B cell (primary cell): ENCODE measurements at regions not wholly inside any gene's neighbourhood (a gene's known extent, or its start where the extent isn't known, plus 50 kb on each side); places are given as distances from the start of the nearest gene placed in this dataset.

Experiments
- ATAC-seq: fragments of 200-7000 bp; cut with Tn5 transposase; one replicate; pipeline ENCODE4 v1.10.0; 2021; ENCODE audit warnings: low read depth, mild to moderate bottlenecking, moderate number of reproducible peaks, moderate library complexity
- CTCF ChIA-PET: fragments of 350-600 bp; sonication (Branson Sonifier 250); formaldehyde crosslinking; loops from one replicate; lab custom pipeline; 2021; ENCODE audit warnings: antibody characterized with exemption, inconsistent platforms; lab: Charles Lee
- POLR2A ChIA-PET: fragments of 350-600 bp; sonication (Branson Sonifier 250); formaldehyde crosslinking; loops from one replicate; lab custom pipeline; 2021; ENCODE audit warnings: antibody characterized with exemption; lab: Charles Lee
- DNase-seq: peaks from one replicate; pipeline ENCODE4 v3.0.0; 2013
- H2AFZ ChIP-seq: 2 replicates; pipeline ENCODE4 v1.6.1; 2012; ENCODE audit warnings: mild to moderate bottlenecking, low read depth, low read length; ENCODE audit not compliant: insufficient read depth, poor library complexity, severe bottlenecking
- H3K27ac ChIP-seq, 2 donors: 1 replicate in 1 of 2; 2 replicates in 1 of 2; pipeline ENCODE4 v1.5.1; 2012 to 2013; ENCODE audit warnings: low read length in 2 of 2, mild to moderate bottlenecking in 2 of 2, moderate library complexity in 1 of 2
- H3K27me3 ChIP-seq, 4 experiments: fragments of 200-600 bp in 1 of 4; sonication (generic) in 1 of 4; replicated peaks in 1 of 4; 1 replicate in 2 of 4; 2 replicates in 2 of 4; pipeline versions ENCODE4 v1.6.1 to v1.7.0; 2013 to 2016; ENCODE audit warnings: low read length in 3 of 4, mild to moderate bottlenecking in 2 of 4, mixed read lengths in 1 of 4, moderate library complexity in 1 of 4; ENCODE audit not compliant: insufficient read depth in 4 of 4, control insufficient read depth in 3 of 4; ENCODE audit errors: control extremely low read depth in 1 of 4
- H3K36me3 ChIP-seq, 2 experiments: replicated peaks in 1 of 2; 1 replicate in 1 of 2; 2 replicates in 1 of 2; pipeline versions ENCODE4 v1.6.1 to v1.7.1; 2013; ENCODE audit warnings: low read length in 1 of 2; ENCODE audit not compliant: insufficient read depth in 2 of 2, control insufficient read depth in 1 of 2; ENCODE audit errors: control extremely low read depth in 1 of 2, extremely low read depth in 1 of 2
- H3K4me1 ChIP-seq, 2 donors: fragments of 200-600 bp in 1 of 2; sonication (generic) in 1 of 2; 1 replicate in 1 of 2; 2 replicates in 1 of 2; pipeline versions ENCODE4 v1.5.1 to v1.6.1; 2013 to 2017; ENCODE audit warnings: low read length in 2 of 2; ENCODE audit not compliant: control insufficient read depth in 2 of 2, insufficient read depth in 2 of 2
- H3K4me2 ChIP-seq: replicated peaks from 2 replicates; pipeline ENCODE3; 2012; ENCODE audit warnings: mild to moderate bottlenecking, low read depth, low read length; ENCODE audit not compliant: poor library complexity, severe bottlenecking
- H3K4me3 ChIP-seq, 5 experiments: fragments of 200-600 bp in 1 of 5; sonication (generic) in 1 of 5; 1 replicate in 3 of 5; 2 replicates in 2 of 5; pipeline versions ENCODE4 v1.5.1 to v1.7.0; 2011 to 2016; ENCODE audit warnings: low read length in 4 of 5, mild to moderate bottlenecking in 4 of 5, low read depth in 2 of 5, control low read depth in 1 of 5, moderate library complexity in 1 of 5; ENCODE audit not compliant: insufficient read depth in 1 of 5; ENCODE audit errors: control extremely low read depth in 1 of 5, extremely low read depth in 1 of 5
- H3K79me2 ChIP-seq: fragments of 200-600 bp; sonication (generic); one replicate; pipeline ENCODE4 v1.6.0; 2016; ENCODE audit warnings: low read length; ENCODE audit not compliant: control insufficient read depth, insufficient read depth
- H3K9ac ChIP-seq: fragments of 200-600 bp; sonication (generic); 2 replicates; pipeline ENCODE4 v1.6.1; 2017; ENCODE audit warnings: mild to moderate bottlenecking, low read length, moderate library complexity
- H3K9me3 ChIP-seq, 3 donors: one replicate each; pipeline versions ENCODE4 v1.6.1 to v1.7.1; 2013; ENCODE audit warnings: low read length in 2 of 3; ENCODE audit not compliant: control insufficient read depth in 2 of 3, insufficient read depth in 1 of 3; ENCODE audit errors: control extremely low read depth in 1 of 3
- H4K20me1 ChIP-seq: 2 replicates; pipeline ENCODE4 v1.6.0; 2012; ENCODE audit warnings: mild to moderate bottlenecking, low read length; ENCODE audit not compliant: insufficient read depth, control insufficient read depth, poor library complexity, severe bottlenecking
- H3K27ac Mint-ChIP-seq: one replicate; pipeline ENCODE4 v1.8.0; 2021; ENCODE audit warnings: mixed read lengths
- H3K27me3 Mint-ChIP-seq: one replicate; pipeline ENCODE4 v1.8.0; 2021; ENCODE audit warnings: mixed read lengths
- H3K4me1 Mint-ChIP-seq: one replicate; pipeline ENCODE4 v1.8.0; 2021; ENCODE audit warnings: mixed read lengths
- H3K4me3 Mint-ChIP-seq: one replicate; pipeline ENCODE4 v1.8.0; 2021; ENCODE audit warnings: mixed read lengths
- H3K9me3 Mint-ChIP-seq: one replicate; pipeline ENCODE4 v1.8.0; 2022; ENCODE audit warnings: mixed read lengths; ENCODE audit not compliant: insufficient read depth
- EZH2 ChIP-seq: IDR thresholded peaks from 2 replicates; pipeline ENCODE4 v1.6.1; 2012; ENCODE audit warnings: borderline replicate concordance, low read depth, mild to moderate bottlenecking, moderate library complexity, low read length; ENCODE audit not compliant: insufficient read depth, poor library complexity, severe bottlenecking
- WGBS: methylation state at CpG from one replicate; pipeline ENCODE4 v1.1.5; 2013; ENCODE audit warnings: missing lambda C conversion rate; ENCODE audit not compliant: insufficient coverage; 5-methylcytosine and 5-hydroxymethylcytosine counted together
- intact Hi-C: fragments of 100-400 bp; cut with micrococcal nuclease; formaldehyde crosslinking; loops from one replicate; pipeline ENCODE4 v1.10.0; 2022
- TF ChIP-seq, protein P1 (sequence below): fragments of 200-600 bp; IDR thresholded peaks from one replicate; pipeline ENCODE4 v1.8.0; 2022; ENCODE audit warnings: antibody characterized with exemption, mild to moderate bottlenecking

DNA sequence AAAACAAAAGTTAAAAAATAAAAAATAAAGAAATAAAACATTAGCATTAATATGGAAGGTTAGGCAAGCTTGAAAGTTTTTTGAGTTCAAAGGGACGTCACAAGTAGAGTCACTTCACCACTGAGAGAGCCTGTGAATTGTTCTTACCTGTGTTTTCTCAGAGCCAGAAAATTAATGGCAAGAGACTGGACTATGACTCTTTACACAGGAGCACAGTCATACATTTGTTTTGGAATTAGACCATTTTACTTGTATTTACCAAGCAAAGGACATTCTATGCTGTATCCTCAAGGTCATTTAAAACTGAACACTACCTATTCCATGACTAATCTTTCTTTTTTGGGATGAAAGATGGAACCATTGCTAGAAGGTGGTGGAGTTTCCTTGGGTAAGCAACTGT, 346.1 kb downstream of the FAM47B start:
- no peak overlapping the region for H3K4me2 ChIP-seq
- ChIA-PET CTCF (no interaction called here), POLR2A (no interaction called here)
- ATAC-seq (no peak), DNase-seq (no peak)
- no peaks in the 10 kb centered on the region for H3K27me3 ChIP-seq
- no peaks in the 10 kb centered on the region for H3K9me3 Mint-ChIP-seq
- H3K27ac Mint-ChIP-seq = no peak overlapping the region
- no peak overlapping the region for H3K27ac ChIP-seq
- no peak overlapping the region for H3K4me3 Mint-ChIP-seq
- H2AFZ ChIP-seq = no peak overlapping the region
- no peaks in the 10 kb centered on the region for H3K9me3 ChIP-seq
- H3K4me1 ChIP-seq = no peaks in the 10 kb centered on the region
- H3K79me2 ChIP-seq = no peaks in the 10 kb centered on the region
- no CpG with 5 or more reads among the region's 1 CpG for whole genome bisulfite sequencing
- no peak overlapping the region for H3K9ac ChIP-seq
- no peaks in the 10 kb centered on the region for H3K36me3 ChIP-seq
- intact Hi-C loops = no loop called here
- H3K4me3 ChIP-seq = no peak overlapping the region
- TF ChIP-seq, protein P1, sequence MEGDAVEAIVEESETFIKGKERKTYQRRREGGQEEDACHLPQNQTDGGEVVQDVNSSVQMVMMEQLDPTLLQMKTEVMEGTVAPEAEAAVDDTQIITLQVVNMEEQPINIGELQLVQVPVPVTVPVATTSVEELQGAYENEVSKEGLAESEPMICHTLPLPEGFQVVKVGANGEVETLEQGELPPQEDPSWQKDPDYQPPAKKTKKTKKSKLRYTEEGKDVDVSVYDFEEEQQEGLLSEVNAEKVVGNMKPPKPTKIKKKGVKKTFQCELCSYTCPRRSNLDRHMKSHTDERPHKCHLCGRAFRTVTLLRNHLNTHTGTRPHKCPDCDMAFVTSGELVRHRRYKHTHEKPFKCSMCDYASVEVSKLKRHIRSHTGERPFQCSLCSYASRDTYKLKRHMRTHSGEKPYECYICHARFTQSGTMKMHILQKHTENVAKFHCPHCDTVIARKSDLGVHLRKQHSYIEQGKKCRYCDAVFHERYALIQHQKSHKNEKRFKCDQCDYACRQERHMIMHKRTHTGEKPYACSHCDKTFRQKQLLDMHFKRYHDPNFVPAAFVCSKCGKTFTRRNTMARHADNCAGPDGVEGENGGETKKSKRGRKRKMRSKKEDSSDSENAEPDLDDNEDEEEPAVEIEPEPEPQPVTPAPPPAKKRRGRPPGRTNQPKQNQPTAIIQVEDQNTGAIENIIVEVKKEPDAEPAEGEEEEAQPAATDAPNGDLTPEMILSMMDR = no peak
- TF ChIP-seq EZH2 = no peak
- no peaks in the 10 kb centered on the region for H3K4me1 Mint-ChIP-seq
- no peaks in the 10 kb centered on the region for H4K20me1 ChIP-seq
- H3K27me3 Mint-ChIP-seq = no peaks in the 10 kb centered on the region

GRCh38 chrX:35289952-35290351, 347.4 kb downstream of the FAM47B start:
- CTCF ChIA-PET = no interaction called here
- WGBS = no CpG with 5 or more reads among the region's 2 CpGs

More at GRCh38 chrX:35289952-35290351, 347.4 kb downstream of the FAM47B start:
- no peaks in the 10 kb centered on the region for H3K36me3 ChIP-seq
- H3K9me3 ChIP-seq = no peaks in the 10 kb centered on the region
- DNase-seq (no peak), ATAC-seq (no peak)
- no peaks in the 10 kb centered on the region for H3K9me3 Mint-ChIP-seq
- H3K27me3 Mint-ChIP-seq = no peaks in the 10 kb centered on the region
- no peak overlapping the region for H3K4me3 ChIP-seq
- H3K79me2 ChIP-seq = no peaks in the 10 kb centered on the region
- POLR2A ChIA-PET = no interaction called here
- H3K4me3 Mint-ChIP-seq = no peak overlapping the region
- H3K4me1 ChIP-seq = no peaks in the 10 kb centered on the region
- H3K4me1 Mint-ChIP-seq = no peaks in the 10 kb centered on the region
- no peaks in the 10 kb centered on the region for H3K27me3 ChIP-seq
- no peaks in the 10 kb centered on the region for H4K20me1 ChIP-seq
- H3K9ac ChIP-seq = no peak overlapping the region
- intact Hi-C loops = no loop called here
- no peak for TF ChIP-seq EZH2
- TF ChIP-seq, protein P1 = no peak
- H2AFZ ChIP-seq = no peak overlapping the region
- H3K27ac Mint-ChIP-seq = no peak overlapping the region
- H3K27ac ChIP-seq = no peak overlapping the region
- no peak overlapping the region for H3K4me2 ChIP-seq
